Activated T-helper 1 cell treated with anti-CD3 and anti-CD28 coated beads, Interleukin-12 subunit alpha, Interleukin-12 subunit beta, Interleukin-2, Interleukin-4 antibody, amounts not matched to agents 30 ng/mL and 10 ng/mL and 1 ng/mL, durations not matched to agents 14 hours and 24 hours and 36 hours (primary cell): ENCODE measurements at regions not wholly inside any gene's neighbourhood (a gene's known extent, or its start where the extent isn't known, plus 50 kb on each side); places are given as distances from the start of the nearest gene placed in this dataset.

Experiments used
- DNase-seq: peaks from one replicate; pipeline ENCODE4 v3.0.0; 2021; ENCODE audit warnings: low spot score
- H3K27ac Mint-ChIP-seq: one replicate; pipeline ENCODE4 v1.8.0; 2021; ENCODE audit warnings: mild to moderate bottlenecking, mixed read lengths
- H3K27me3 Mint-ChIP-seq: one replicate; pipeline ENCODE4 v1.8.0; 2022; ENCODE audit warnings: mild to moderate bottlenecking, moderate library complexity, mixed read lengths; ENCODE audit not compliant: insufficient read depth
- H3K36me3 Mint-ChIP-seq: one replicate; pipeline ENCODE4 v1.8.0; 2021; ENCODE audit warnings: low read depth, mixed read lengths
- H3K4me1 Mint-ChIP-seq: one replicate; pipeline ENCODE4 v1.8.0; 2021; ENCODE audit warnings: low read depth, mixed read lengths
- H3K4me3 Mint-ChIP-seq: one replicate; pipeline ENCODE4 v1.8.0; 2021; ENCODE audit warnings: mild to moderate bottlenecking, moderate library complexity, mixed read lengths
- H3K9me3 Mint-ChIP-seq: one replicate; pipeline ENCODE4 v1.8.0; 2021; ENCODE audit warnings: mixed read lengths
- intact Hi-C: fragments of 100-400 bp; cut with micrococcal nuclease; formaldehyde crosslinking; loops from one replicate; pipeline ENCODE4 v1.15.1; 2024

DNA sequence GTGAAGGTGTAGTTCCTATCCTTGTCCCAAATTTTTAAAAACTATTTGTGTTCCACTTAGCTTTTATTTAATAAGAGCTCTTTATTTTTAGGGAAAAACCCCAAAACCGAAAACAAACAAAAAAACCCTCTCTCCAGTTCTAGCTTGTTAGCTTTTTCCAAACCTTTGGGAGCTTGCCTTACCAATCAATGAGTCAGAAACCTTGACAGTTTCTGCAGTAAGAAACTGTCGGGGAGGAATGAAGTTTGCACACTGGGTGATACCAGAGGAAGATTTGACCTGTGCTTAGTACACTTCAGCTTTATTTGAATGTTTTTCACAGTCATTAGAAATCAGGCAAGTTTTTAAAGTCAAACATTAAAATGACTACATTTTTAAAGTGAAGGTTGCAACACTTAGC is 105.0 kb downstream of the FAT3 start:
- no peaks in the 10 kb centered on the region for H3K36me3 Mint-ChIP-seq
- no peak for DNase-seq
- H3K4me3 Mint-ChIP-seq: no peak overlapping the region
- H3K27ac Mint-ChIP-seq: no peak overlapping the region
- H3K27me3 Mint-ChIP-seq: no peaks in the 10 kb centered on the region
- H3K9me3 Mint-ChIP-seq: no peaks in the 10 kb centered on the region
- no peaks in the 10 kb centered on the region for H3K4me1 Mint-ChIP-seq
- intact Hi-C loops: no loop called here

DNA sequence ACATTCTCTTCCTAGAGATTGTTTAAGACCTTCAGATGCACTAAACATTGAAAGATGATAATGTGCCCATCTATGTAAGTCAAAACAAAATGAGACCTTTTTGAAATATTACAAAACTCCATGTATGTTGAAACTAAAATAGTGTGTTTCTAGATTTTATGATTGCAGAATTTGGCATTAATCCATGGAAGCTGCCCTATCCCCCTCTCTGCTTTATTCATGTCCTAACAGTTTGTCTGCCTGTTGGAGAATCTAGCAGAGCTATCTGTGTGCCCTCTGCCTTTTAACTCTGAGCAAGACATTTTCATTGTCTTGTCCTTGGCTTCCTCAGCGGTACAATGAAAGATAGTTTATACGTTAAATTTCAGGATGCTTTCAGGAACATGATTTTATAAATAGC is 105.5 kb downstream of the FAT3 start:
- no peaks in the 10 kb centered on the region for H3K4me1 Mint-ChIP-seq
- DNase-seq: no peak
- no peaks in the 10 kb centered on the region for H3K27me3 Mint-ChIP-seq
- intact Hi-C loops: no loop called here
- no peak overlapping the region for H3K4me3 Mint-ChIP-seq
- H3K27ac Mint-ChIP-seq: no peak overlapping the region
- H3K9me3 Mint-ChIP-seq: no peaks in the 10 kb centered on the region
- no peaks in the 10 kb centered on the region for H3K36me3 Mint-ChIP-seq

DNA sequence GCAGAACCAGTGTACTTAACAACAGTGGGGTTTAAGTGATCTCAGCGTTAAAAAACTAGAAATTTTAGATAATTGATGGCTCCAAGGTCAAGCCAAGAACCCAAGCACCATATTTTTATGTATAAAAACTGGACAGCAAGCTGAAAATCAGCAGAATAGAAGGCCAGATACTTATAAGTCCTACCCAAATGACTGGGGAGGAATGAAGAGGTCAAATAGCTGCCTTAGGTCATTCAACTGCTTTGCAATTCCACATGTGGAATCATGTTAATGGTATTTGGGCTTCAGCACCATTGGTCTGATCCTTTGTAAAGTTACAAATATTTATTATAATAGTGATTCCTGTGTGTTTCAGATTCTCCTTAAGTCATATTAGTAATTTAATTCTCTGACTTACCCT is 108.4 kb downstream of the FAT3 start:
- Mint-ChIP-seq H3K36me3 (no peaks in the 10 kb centered on the region), H3K9me3 (no peaks in the 10 kb centered on the region), H3K27me3 (no peaks in the 10 kb centered on the region), H3K27ac (no peak overlapping the region), H3K4me1 (no peaks in the 10 kb centered on the region), H3K4me3 (no peak overlapping the region)
- no peak for DNase-seq
- intact Hi-C loops: no loop called here

DNA sequence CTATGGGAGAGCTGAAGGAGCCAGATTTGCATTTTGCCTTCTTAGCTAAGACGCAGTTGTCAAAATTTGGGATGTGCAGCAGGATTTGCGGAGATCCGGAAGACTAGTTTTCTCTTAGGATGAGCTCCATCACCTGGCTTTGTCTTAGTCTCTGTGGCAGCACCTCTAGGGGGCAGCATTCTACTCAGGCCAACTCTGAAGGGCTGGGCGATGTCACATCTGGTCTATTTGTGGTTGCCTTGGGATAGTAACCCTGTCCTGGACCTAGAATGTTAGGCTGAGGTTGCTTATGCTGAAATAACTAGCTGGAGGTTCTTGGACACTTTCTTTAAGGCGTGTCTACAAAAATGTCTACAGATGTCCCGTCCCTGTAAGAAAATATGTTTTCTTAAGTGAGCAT is 116.2 kb downstream of the FAT3 start:
- Mint-ChIP-seq H3K9me3 (no peaks in the 10 kb centered on the region), H3K4me1 (no peaks in the 10 kb centered on the region), H3K27ac (no peak overlapping the region), H3K36me3 (no peaks in the 10 kb centered on the region), H3K4me3 (no peak overlapping the region), H3K27me3 (no peaks in the 10 kb centered on the region)
- intact Hi-C loops: no loop called here
- no peak for DNase-seq

DNA sequence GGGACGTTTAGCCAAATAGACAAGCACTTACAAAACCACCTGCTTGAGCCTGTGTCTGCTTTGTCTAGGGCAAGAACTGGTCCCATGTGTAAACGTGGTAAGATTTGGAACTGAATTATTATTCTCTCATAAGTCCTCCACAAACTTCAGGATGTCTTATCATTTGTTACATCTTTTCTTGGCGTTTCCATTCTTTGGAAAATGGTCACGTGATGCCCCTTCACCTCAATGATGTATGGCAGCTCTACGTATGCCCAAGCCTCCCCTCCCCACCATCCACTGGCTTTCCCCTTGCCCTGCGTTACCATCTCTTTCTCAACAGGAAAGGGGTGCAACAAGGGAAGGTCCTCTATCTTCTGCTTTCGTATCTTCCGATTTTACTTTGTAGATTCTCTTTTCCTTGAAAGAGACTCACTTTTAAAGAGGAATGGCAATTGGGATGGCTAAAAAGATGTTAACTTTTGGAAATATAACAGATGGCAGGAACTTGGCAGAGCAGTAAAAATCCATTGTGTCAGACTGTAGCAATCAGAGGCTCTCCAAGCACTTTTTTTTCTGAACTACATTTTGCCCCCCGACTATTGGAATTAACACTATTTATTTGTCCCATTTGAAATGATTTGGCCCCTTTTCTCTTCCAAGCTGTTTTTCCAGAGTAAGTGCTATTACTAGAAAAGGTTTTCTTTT is 117.6 kb downstream of the FAT3 start:
- Mint-ChIP-seq H3K27ac (no peak overlapping the region), H3K27me3 (no peaks in the 10 kb centered on the region), H3K4me3 (no peak overlapping the region), H3K9me3 (no peaks in the 10 kb centered on the region), H3K36me3 (no peaks in the 10 kb centered on the region), H3K4me1 (no peaks in the 10 kb centered on the region)
- intact Hi-C loops: no loop called here
- no peak for DNase-seq

DNA sequence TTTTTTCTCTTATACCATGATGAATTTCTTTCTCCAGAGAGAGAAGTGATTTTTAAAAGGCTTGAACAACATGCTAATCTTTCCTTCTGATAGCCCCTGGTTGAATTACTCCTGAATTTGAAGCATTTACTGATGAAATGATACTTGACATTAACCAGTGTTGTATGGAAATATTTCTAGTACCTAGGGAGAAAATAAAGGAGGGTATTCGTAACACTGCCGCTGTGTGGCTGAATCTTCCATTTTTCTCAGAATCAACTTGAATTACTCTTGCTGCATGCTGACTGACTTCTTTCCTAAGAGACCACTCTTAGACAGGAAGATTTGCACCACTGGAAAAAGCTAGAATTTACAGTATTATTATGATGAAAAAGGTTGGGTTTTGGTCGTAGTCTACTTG is 118.3 kb downstream of the FAT3 start:
- Mint-ChIP-seq H3K36me3 (no peaks in the 10 kb centered on the region), H3K9me3 (no peaks in the 10 kb centered on the region), H3K27me3 (no peaks in the 10 kb centered on the region), H3K4me3 (no peak overlapping the region), H3K27ac (no peak overlapping the region), H3K4me1 (no peaks in the 10 kb centered on the region)
- intact Hi-C loops: no loop called here
- DNase-seq: no peak

DNA sequence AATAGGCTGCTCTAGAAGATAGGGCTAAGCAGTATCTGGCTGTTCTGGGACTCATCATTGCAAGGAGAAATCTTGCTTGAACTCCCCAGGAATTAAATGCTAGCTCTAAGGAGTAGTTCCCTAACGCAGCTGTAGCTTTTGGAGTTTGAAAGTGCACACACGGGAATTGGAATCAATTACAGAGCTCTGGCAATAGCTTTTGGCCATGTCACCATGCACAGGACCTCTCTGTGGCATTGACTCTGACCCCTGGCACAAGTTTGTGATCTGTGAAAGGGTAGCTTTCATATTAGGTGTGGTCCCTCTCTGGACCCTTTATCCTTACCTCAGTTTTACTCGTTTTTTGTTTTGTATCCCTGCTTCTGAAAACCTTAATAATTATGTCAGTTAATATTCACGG is 121.6 kb downstream of the FAT3 start:
- Mint-ChIP-seq H3K4me1 (no peaks in the 10 kb centered on the region), H3K36me3 (no peaks in the 10 kb centered on the region), H3K4me3 (no peak overlapping the region), H3K27me3 (no peaks in the 10 kb centered on the region), H3K27ac (no peak overlapping the region), H3K9me3 (no peaks in the 10 kb centered on the region)
- no peak for DNase-seq
- intact Hi-C loops: no loop called here

DNA sequence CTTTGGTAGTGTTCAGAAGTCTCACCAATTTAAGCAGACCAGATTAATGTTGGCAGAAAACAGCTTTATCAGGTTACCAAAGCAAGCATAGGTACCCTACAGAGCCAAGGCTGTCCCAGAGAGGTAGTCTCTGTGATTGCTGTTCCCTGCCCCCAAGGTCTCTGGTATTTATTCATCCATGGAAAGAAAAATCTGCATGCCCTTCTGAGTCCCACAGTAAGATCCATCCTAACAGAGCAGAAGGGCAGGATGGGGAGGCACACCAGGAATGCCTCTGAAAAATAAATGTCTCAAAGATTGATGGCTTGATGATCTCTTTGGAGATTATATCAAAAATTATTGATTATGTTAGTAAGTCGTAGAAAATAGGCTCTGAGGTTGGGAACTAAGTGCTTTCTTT is 122.8 kb downstream of the FAT3 start:
- H3K36me3 Mint-ChIP-seq: no peaks in the 10 kb centered on the region
- no peaks in the 10 kb centered on the region for H3K4me1 Mint-ChIP-seq
- no peak overlapping the region for H3K4me3 Mint-ChIP-seq
- DNase-seq: no peak
- H3K9me3 Mint-ChIP-seq: no peaks in the 10 kb centered on the region
- H3K27me3 Mint-ChIP-seq: no peaks in the 10 kb centered on the region
- no peak overlapping the region for H3K27ac Mint-ChIP-seq
- intact Hi-C loops: no loop called here

DNA sequence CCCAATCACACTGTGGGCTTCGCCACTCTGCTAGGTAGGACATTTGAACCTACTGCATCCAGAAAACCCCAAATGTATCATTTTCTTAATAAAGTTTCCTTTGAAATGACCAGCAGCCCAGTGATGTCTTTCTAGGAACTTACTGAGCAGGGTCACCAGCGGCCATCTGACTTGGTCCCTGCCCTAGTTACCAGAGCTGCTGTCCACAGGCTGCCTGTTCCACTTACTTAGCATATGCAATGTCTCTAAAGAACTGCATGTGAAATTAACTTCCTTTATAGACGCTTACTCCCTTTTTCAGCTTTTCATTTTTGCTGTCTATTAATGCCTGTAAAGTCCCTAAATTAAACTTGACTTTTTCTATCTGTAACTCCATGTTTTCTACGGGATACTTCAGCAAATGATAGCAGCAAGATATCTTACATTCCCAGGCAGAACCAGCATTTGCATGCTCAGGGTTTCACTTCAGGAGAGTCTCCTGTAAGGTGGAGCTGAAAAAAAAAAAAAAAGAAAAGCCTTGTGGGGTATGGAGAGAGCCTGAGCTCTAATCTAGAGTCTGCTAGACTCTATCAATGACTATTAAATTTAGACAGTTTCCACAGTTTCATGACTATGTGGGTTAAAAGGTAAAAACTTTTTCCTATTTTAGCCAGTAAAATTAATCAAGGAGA is 125.0 kb downstream of the FAT3 start:
- no peak overlapping the region for H3K27ac Mint-ChIP-seq
- H3K9me3 Mint-ChIP-seq: no peaks in the 10 kb centered on the region
- intact Hi-C loops: no loop called here
- H3K36me3 Mint-ChIP-seq: no peaks in the 10 kb centered on the region
- H3K27me3 Mint-ChIP-seq: no peaks in the 10 kb centered on the region
- no peak for DNase-seq
- H3K4me1 Mint-ChIP-seq: no peaks in the 10 kb centered on the region
- H3K4me3 Mint-ChIP-seq: no peak overlapping the region

DNA sequence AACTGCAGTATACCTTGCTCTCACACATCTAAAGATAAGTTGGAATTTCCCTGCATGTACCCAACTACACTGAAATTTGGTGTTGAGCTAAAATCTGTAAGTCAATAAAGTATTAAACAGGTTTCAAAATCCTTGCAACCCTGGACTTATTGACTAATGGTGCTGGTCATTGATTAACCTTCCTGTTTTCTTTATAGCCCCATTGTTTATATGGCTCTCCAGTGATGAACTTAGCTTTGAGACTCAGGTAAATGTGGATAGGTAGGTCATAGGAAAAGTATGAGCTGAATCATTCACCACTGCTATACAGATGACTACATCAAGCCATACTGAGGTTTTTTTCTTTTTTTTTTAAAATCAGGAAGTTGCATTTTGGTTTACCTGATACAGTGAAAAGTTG is 132.7 kb downstream of the FAT3 start:
- Mint-ChIP-seq H3K9me3 (no peaks in the 10 kb centered on the region), H3K27me3 (no peaks in the 10 kb centered on the region), H3K27ac (no peak overlapping the region), H3K4me3 (no peak overlapping the region), H3K4me1 (no peaks in the 10 kb centered on the region), H3K36me3 (no peaks in the 10 kb centered on the region)
- DNase-seq: no peak
- intact Hi-C loops: no loop called here

DNA sequence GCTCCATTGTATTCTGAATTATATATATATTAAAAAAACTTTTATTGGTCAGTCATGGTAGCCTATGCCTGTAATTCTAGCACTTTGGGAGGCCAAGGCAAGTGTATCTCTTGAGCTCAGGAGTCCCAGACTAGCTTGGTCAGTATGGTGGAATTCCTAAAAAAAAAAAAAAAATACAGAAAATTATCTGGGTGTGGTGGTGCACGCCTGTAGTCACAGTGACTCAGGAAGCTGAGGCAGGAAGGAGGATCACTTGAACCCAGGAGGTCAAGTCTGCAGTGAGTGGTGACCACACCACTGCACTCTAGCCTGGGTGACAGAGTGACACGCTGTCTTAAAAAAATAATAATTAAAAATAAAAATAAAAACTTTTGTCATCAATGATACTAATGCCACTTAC is 133.2 kb downstream of the FAT3 start:
- intact Hi-C loops: no loop called here
- no peaks in the 10 kb centered on the region for H3K4me1 Mint-ChIP-seq
- H3K4me3 Mint-ChIP-seq: no peak overlapping the region
- no peaks in the 10 kb centered on the region for H3K27me3 Mint-ChIP-seq
- no peaks in the 10 kb centered on the region for H3K9me3 Mint-ChIP-seq
- H3K36me3 Mint-ChIP-seq: no peaks in the 10 kb centered on the region
- no peak for DNase-seq
- H3K27ac Mint-ChIP-seq: no peak overlapping the region

DNA sequence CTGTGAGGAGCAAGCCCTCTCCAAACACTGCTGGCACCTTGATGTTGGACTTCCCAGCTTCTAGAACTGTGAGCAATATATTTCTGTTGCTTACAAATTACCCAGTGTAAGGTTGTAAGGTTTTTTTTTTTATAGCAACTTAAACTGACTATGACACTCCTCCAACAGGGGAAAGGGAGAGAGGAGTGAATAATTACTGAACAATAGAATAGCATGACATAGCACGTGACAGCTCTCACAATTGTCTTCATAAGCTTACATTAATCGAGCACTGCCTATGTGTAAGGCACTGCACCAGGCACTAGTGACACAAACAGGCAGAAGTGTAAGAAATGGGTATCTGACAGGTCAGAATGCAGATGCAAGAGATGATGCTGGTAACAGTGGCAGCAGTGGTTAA is 136.9 kb downstream of the FAT3 start:
- intact Hi-C loops: no loop called here

DNA sequence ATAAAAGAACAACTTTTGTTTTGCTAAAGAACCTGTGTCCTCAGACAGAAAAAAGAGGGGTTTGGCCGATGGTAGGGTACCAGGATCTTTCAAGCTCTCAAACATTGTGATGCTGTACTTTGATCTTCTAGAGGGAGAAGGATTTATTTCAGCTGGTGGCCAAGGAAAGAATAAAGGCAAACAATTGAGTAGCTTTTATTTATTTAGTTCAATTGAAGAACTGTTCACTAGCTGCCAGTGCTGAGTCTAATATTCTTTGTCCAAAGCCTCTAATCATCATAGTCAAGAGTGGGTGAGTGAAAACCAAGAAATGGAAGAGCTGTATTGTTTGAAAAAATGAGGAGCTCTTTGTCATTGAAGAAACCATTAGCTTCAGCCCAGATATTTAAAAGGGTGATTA is 138.4 kb downstream of the FAT3 start:
- no peaks in the 10 kb centered on the region for H3K27me3 Mint-ChIP-seq

More for the DNA sequence above, 136.9 kb downstream of the FAT3 start:
- Mint-ChIP-seq H3K27ac (no peak overlapping the region), H3K4me1 (no peaks in the 10 kb centered on the region), H3K4me3 (no peak overlapping the region), H3K9me3 (no peaks in the 10 kb centered on the region), H3K36me3 (no peaks in the 10 kb centered on the region), H3K27me3 (no peaks in the 10 kb centered on the region)
- no peak for DNase-seq

DNA sequence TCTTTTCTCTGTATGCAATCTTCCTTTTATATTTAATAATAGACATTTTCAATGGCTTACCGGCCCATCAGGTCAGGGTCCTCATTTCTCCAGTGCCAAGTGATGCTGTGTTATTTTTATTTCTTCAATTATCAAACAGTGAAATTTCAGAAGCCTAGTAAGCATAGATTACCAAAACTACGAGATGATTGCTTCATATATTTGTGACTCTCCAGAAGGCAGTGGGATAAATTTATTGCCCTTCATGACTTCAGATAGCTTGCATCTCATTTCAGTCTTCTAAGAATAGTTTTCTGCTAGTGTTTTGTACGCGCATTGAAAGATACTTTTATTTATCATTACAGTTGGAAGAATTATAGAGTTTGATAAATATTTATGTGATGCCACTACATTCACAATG is 139.6 kb downstream of the FAT3 start:
- Mint-ChIP-seq H3K4me3 (no peak overlapping the region), H3K36me3 (no peaks in the 10 kb centered on the region), H3K27ac (no peak overlapping the region), H3K9me3 (no peaks in the 10 kb centered on the region), H3K4me1 (no peaks in the 10 kb centered on the region), H3K27me3 (no peaks in the 10 kb centered on the region)
- intact Hi-C loops: no loop called here
- DNase-seq: no peak

More for the DNA sequence above, 138.4 kb downstream of the FAT3 start:
- Mint-ChIP-seq H3K36me3 (no peaks in the 10 kb centered on the region), H3K4me3 (no peak overlapping the region), H3K27ac (no peak overlapping the region), H3K4me1 (no peaks in the 10 kb centered on the region), H3K9me3 (no peaks in the 10 kb centered on the region)
- intact Hi-C loops: no loop called here
- DNase-seq: no peak
